ENCODE measurements at regions not wholly inside any gene's neighbourhood (a gene's known extent, or its start where the extent isn't known, plus 50 kb on each side); places are given as distances from the start of the nearest gene placed in this dataset.

DNA sequence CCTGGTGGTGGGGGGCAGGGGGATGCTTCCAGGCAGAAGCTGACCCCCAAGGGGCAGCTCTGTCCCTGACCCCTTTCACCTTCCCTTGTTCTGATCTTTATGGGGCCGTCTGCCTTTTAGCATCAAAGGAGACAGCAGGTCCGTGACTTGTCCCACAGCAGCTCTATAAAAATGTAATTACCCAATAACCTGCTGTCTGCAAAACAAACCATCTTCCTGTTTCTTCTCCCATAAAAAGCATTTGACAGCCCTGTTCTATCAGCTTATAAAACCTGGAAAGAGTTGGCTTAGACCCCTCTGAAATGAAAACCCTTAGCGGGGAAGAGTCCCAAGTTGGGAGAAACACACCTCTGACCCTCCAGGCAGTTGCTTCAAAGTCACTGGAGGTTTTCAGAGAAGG lies 416.9 kb downstream of the MED13L start:
- Histone ChIP-seq H3K27ac (ENCODE audit: low read depth, low read length) (no peak overlapping the region), H3K36me3 (ENCODE audit: control insufficient read depth in 1 of 2, insufficient read depth in 2 of 2, low read length in 2 of 2) (no peaks in the 10 kb centered on the region), H3K4me3 (replicated peaks in 1 of 2; ENCODE audit: low read depth in 1 of 2, low read length in 2 of 2) (no peak overlapping the region), H3K9me2 (ENCODE audit: insufficient read depth) (no peaks in the 10 kb centered on the region), H3K9me3 (ENCODE audit: control insufficient read depth in 1 of 2, insufficient read depth in 1 of 2, low read depth in 1 of 2, low read length in 2 of 2) (no peaks in the 10 kb centered on the region), H3K9ac (ENCODE audit: low read length) (no peak overlapping the region), H3K4me1 (ENCODE audit: control insufficient read depth in 1 of 2, insufficient read depth in 2 of 2, low read length in 2 of 2) (no peaks in the 10 kb centered on the region), H3K4me2 (ENCODE audit: low read length) (no peak overlapping the region), H2AFZ (ENCODE audit: low read depth, low read length, poor library complexity, severe bottlenecking) (no peak overlapping the region), H4K20me1 (ENCODE audit: insufficient read depth) (no peaks in the 10 kb centered on the region), H3K79me2 (ENCODE audit: insufficient read depth, low read length) (no peaks in the 10 kb centered on the region), H3K27me3 (ENCODE audit: insufficient read depth, low read length) (peaks cover 17% of the 10 kb centered on the region; the same call in 1 of the 2 replicates)
- no TSS peak for BruUV-seq (replicated peaks)
- POLR2A ChIA-PET, result no interaction called here
- CTCF ChIA-PET, result no interaction called here
- ATAC-seq (no peak), DNase-seq (ENCODE audit: low read depth, low spot score) (no peak)
- intact Hi-C loops (cut with micrococcal nuclease), result no loop called here
- RAD21 ChIA-PET (ENCODE audit: low non-redundant PET in 1 of 2, low total read pairs in 2 of 2, uncharacterized antibody in 2 of 2, unreplicated experiment in 2 of 2), result no interaction called here
- TF ChIP-seq, protein P1, sequence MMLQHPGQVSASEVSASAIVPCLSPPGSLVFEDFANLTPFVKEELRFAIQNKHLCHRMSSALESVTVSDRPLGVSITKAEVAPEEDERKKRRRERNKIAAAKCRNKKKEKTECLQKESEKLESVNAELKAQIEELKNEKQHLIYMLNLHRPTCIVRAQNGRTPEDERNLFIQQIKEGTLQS (IDR thresholded peaks at IDR 0.05), result no peak
- TF ChIP-seq ZNF274 (IDR thresholded peaks at IDR 0.05; ENCODE audit: low read depth, low read length), result no peak

DNA sequence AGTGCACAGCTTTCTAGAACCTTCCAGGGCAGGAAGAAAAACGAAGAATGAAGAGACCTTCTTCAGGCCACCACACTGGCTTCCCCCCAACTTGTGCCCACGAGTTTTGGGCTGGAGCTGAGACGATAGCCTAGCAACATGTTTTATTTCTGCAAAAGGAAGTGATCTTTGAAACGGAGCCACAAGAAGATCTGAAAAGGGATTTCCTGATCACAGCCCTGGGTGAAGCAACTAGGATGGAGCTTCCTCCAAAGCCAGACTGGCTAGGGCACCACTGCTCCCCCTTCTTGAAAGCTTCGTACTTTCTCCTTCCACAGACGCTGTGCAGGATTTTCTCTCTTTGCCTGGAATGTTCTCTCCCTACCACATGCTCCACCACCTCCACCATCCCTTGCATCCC lies 418.3 kb downstream of the MED13L start:
- Histone ChIP-seq H3K36me3 (ENCODE audit: control insufficient read depth in 1 of 2, insufficient read depth in 2 of 2, low read length in 2 of 2) (no peaks in the 10 kb centered on the region), H4K20me1 (ENCODE audit: insufficient read depth) (no peaks in the 10 kb centered on the region), H3K9me3 (ENCODE audit: control insufficient read depth in 1 of 2, insufficient read depth in 1 of 2, low read depth in 1 of 2, low read length in 2 of 2) (no peaks in the 10 kb centered on the region), H3K9me2 (ENCODE audit: insufficient read depth) (no peaks in the 10 kb centered on the region), H2AFZ (ENCODE audit: low read depth, low read length, poor library complexity, severe bottlenecking) (no peak overlapping the region), H3K4me1 (ENCODE audit: control insufficient read depth in 1 of 2, insufficient read depth in 2 of 2, low read length in 2 of 2) (no peaks in the 10 kb centered on the region), H3K4me3 (replicated peaks in 1 of 2; ENCODE audit: low read depth in 1 of 2, low read length in 2 of 2) (no peak overlapping the region), H3K27me3 (ENCODE audit: insufficient read depth, low read length) (peaks cover 9% of the 10 kb centered on the region; the same call in 1 of the 2 replicates), H3K27ac (ENCODE audit: low read depth, low read length) (no peak overlapping the region), H3K79me2 (ENCODE audit: insufficient read depth, low read length) (no peaks in the 10 kb centered on the region), H3K9ac (ENCODE audit: low read length) (no peak overlapping the region), H3K4me2 (ENCODE audit: low read length) (no peak overlapping the region)
- ChIA-PET CTCF (no interaction called here), POLR2A (no interaction called here), RAD21 (ENCODE audit: low non-redundant PET in 1 of 2, low total read pairs in 2 of 2, uncharacterized antibody in 2 of 2, unreplicated experiment in 2 of 2) (no interaction called here)
- BruUV-seq (replicated peaks), result no TSS peak
- ATAC-seq (no peak), DNase-seq (ENCODE audit: low read depth, low spot score) (no peak)
- intact Hi-C loops (cut with micrococcal nuclease), result no loop called here
- no peak for TF ChIP-seq TCF7L2 (IDR thresholded peaks at IDR 0.05; ENCODE audit: borderline replicate concordance, extremely low read depth, insufficient read depth, insufficient read length)

Data from HCT116 (cell line).